Neural progenitor cell (in vitro differentiated cells): ENCODE measurements at regions not wholly inside any gene's neighbourhood (a gene's known extent, or its start where the extent isn't known, plus 50 kb on each side); places are given as distances from the start of the nearest gene placed in this dataset.

ENCODE experiments used
- CTCF ChIP-seq: fragments of 200-600 bp; sonication (generic); IDR thresholded peaks from 2 replicates; pipeline ENCODE4 v1.5.1; 2017; ENCODE audit warnings: antibody characterized with exemption, mild to moderate bottlenecking
- EZH2 ChIP-seq: fragments of 200-600 bp; sonication (generic); IDR thresholded peaks from 2 replicates; pipeline ENCODE4 v1.6.1; 2017; ENCODE audit warnings: antibody characterized with exemption, mild to moderate bottlenecking, moderate library complexity

GRCh38 chr15:69826819-69827175 lies 270.9 kb downstream of the TLE3 start:
- TF ChIP-seq CTCF (no peak), EZH2 (no peak)
